H7 (cell line): ENCODE measurements at regions not wholly inside any gene's neighbourhood (a gene's known extent, or its start where the extent isn't known, plus 50 kb on each side); places are given as distances from the start of the nearest gene placed in this dataset.
A peak's percentile ranks its signal among the peaks of the same experiment; 100 is the strongest.

Experiments
- DNase-seq: peaks from one replicate; pipeline ENCODE4 v3.0.0; 2012
- H3K27me3 ChIP-seq: 2 replicates; pipeline ENCODE4 v1.6.0; 2011; ENCODE audit warnings: mild to moderate bottlenecking, low read length; ENCODE audit not compliant: control insufficient read depth, insufficient read depth
- H3K36me3 ChIP-seq: replicated peaks from 2 replicates; pipeline ENCODE4 v1.5.1; 2011; ENCODE audit warnings: low read length; ENCODE audit not compliant: control insufficient read depth, insufficient read depth
- H3K4me3 ChIP-seq: 2 replicates; pipeline ENCODE4 v1.5.1; 2011; ENCODE audit warnings: low read depth, mild to moderate bottlenecking, control low read depth, low read length, moderate library complexity; ENCODE audit not compliant: insufficient read depth

GRCh38 chr7:45977256-45977780 is 56.2 kb upstream of the IGFBP3 start:
- Histone ChIP-seq H3K4me3 (no peak overlapping the region), H3K27me3 (no peaks in the 10 kb centered on the region), H3K36me3 (no peaks in the 10 kb centered on the region)
- DNase-seq = no peak

GRCh38 chr7:45976485-45976856 is 55.4 kb upstream of the IGFBP3 start:
- no peaks in the 10 kb centered on the region for H3K36me3 ChIP-seq
- H3K27me3 ChIP-seq = no peaks in the 10 kb centered on the region
- H3K4me3 ChIP-seq = no peak overlapping the region
- no peak for DNase-seq

- Histone ChIP-seq H3K27me3 (no peaks in the 10 kb centered on the region), H3K36me3 (no peaks in the 10 kb centered on the region), H3K4me3 (no peak overlapping the region)
- DNase-seq = no peak
Measured at GRCh38 chr7:45975847-45976484, 54.9 kb upstream of the IGFBP3 start.

- H3K36me3 ChIP-seq = no peaks in the 10 kb centered on the region
- DNase-seq = no peak
- H3K27me3 ChIP-seq = no peaks in the 10 kb centered on the region
- H3K4me3 ChIP-seq = no peak overlapping the region
Measured at GRCh38 chr7:45975367-45975766, 54.3 kb upstream of the IGFBP3 start.

- H3K27me3 ChIP-seq = no peaks in the 10 kb centered on the region
- H3K36me3 ChIP-seq = no peaks in the 10 kb centered on the region
- no peak overlapping the region for H3K4me3 ChIP-seq
- no peak for DNase-seq
Measured at GRCh38 chr7:45974540-45975360, 53.7 kb upstream of the IGFBP3 start.

GRCh38 chr7:45973725-45974532 is 52.9 kb upstream of the IGFBP3 start:
- no peak overlapping the region for H3K4me3 ChIP-seq
- no peaks in the 10 kb centered on the region for H3K36me3 ChIP-seq
- no peaks in the 10 kb centered on the region for H3K27me3 ChIP-seq
- DNase-seq = peak; percentile 19

GRCh38 chr7:45972629-45973312 is 51.7 kb upstream of the IGFBP3 start:
- Histone ChIP-seq H3K36me3 (no peaks in the 10 kb centered on the region), H3K4me3 (no peak overlapping the region), H3K27me3 (no peaks in the 10 kb centered on the region)
- peak; percentile 14 for DNase-seq

GRCh38 chr7:45971661-45972175 is 50.6 kb upstream of the IGFBP3 start:
- peak; percentile 19 for DNase-seq
- Histone ChIP-seq H3K27me3 (no peaks in the 10 kb centered on the region), H3K4me3 (no peak overlapping the region), H3K36me3 (no peaks in the 10 kb centered on the region)

GRCh38 chr7:45971171-45971570 is 50.1 kb upstream of the IGFBP3 start:
- Histone ChIP-seq H3K27me3 (no peaks in the 10 kb centered on the region), H3K4me3 (no peak overlapping the region), H3K36me3 (no peaks in the 10 kb centered on the region)
- DNase-seq = no peak
